Ovary (tissue), 3 donors: ENCODE measurements at regions not wholly inside any gene's neighbourhood (a gene's known extent, or its start where the extent isn't known, plus 50 kb on each side); places are given as distances from the start of the nearest gene placed in this dataset.

ENCODE experiments used
- CTCF ChIP-seq, 3 donors: fragments of 450-650 bp in 2 of 3; fragments of 200-600 bp in 1 of 3; IDR thresholded peaks; one replicate each; pipeline versions ENCODE4 v1.5.1 to v1.8.0; 2016 to 2022; ENCODE audit warnings: antibody characterized with exemption in 3 of 3, mild to moderate bottlenecking in 1 of 3
- EP300 ChIP-seq: sonication (generic); formaldehyde crosslinking; IDR thresholded peaks from one replicate; pipeline ENCODE4 v1.6.1; 2017; ENCODE audit warnings: antibody characterized with exemption
- POLR2A ChIP-seq: fragments of 450-650 bp; IDR thresholded peaks from one replicate; pipeline ENCODE4 v1.6.1; 2017; ENCODE audit warnings: antibody characterized with exemption, mild to moderate bottlenecking, moderate library complexity
- donor health status: DM: no; HTN: no; CAD: no.

GRCh38 chr1:34656731-34657130, 98.1 kb upstream of the GJB5 start:
- TF ChIP-seq CTCF (IDR thresholded peaks at IDR 0.05): no peak
- no peak for TF ChIP-seq POLR2A
- TF ChIP-seq EP300: no peak
